ENCODE measurements at regions not wholly inside any gene's neighbourhood (a gene's known extent, or its start where the extent isn't known, plus 50 kb on each side); places are given as distances from the start of the nearest gene placed in this dataset.

DNA sequence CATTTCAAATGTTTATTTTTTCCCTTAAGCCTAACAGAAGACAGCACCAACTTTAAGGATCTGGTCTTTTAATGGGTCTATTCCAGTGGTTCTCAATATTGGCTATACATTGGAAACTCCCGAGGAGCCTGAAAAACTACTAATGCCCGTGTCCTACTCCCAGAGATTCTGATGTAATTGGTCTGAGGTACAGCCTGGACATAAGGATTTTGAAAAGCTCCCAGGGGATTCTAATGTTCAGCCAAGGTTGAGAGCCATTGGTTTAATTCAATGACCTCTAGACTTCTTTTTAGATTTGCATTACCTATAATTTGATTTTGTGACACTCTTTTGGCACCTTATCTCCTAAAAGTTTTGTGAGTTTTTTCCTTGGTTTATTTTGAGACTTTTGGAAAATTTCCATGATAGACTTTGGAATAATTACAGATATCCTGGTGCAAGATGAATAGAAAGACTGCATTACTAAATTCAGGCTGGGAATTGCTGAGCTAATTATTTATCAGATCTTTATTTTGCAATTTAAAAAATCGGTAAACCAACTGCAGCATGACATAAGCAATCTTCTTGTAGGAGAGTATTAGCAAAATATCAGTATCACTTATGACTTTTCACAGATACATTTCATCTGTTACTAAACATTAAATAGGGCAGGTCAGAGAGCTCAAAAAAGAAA, 91.5 kb upstream of the ELL2 start:
- H3K9me3 ChIP-seq (ENCODE audit: control insufficient read depth, insufficient read depth, low read depth, low read length), result no peaks in the 10 kb centered on the region
- ChIA-PET POLR2A (no interaction called here), CTCF (interaction anchor here (0.5 to 1.2 kb wide), 3 partner anchors 96 to 490 kb away, joined by 3 read pairs; no protein-coding TSS in a partner anchor)
- H3K4me1 ChIP-seq (ENCODE audit: control insufficient read depth, insufficient read depth, low read length), result no peaks in the 10 kb centered on the region
- H3K36me3 ChIP-seq (ENCODE audit: control insufficient read depth in 2 of 2, insufficient read depth in 1 of 2, low read length in 2 of 2), result no peaks in the 10 kb centered on the region
- H3K4me3 ChIP-seq (ENCODE audit: low read depth, low read length), result no peak overlapping the region
- no peak overlapping the region for H3K27ac ChIP-seq (ENCODE audit: extremely low read depth, low read depth, low read length)
- no peak for TF ChIP-seq HOXC10 (CRISPR knock-in tag; IDR thresholded peaks at IDR 0.05)

DNA sequence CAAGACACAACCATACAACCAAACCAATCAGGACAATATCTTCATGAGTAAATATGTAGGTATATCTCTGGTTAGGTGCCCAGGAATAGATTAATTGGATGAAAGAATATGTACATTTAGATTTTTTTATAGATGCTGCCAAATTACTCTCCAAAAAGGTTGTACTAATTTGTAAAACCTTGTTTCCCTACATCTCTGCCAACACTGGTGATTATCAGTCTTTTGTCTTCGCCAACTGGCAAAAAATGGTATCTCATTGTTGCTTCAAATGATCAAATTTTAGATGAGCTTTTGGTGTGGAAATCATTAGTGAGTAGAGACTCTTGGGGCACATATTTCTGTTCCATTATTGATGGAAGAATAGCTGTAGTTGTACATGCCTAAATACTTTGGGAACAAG, 90.7 kb upstream of the ELL2 start:
- ChIA-PET POLR2A (no interaction called here), CTCF (interaction anchor here (0.6 to 1.2 kb wide), 2 partner anchors 95 to 203 kb away, joined by 3 to 4 read pairs; no protein-coding TSS in a partner anchor)
- no peaks in the 10 kb centered on the region for H3K4me1 ChIP-seq (ENCODE audit: control insufficient read depth, insufficient read depth, low read length)
- no peak overlapping the region for H3K4me3 ChIP-seq (ENCODE audit: low read depth, low read length)
- H3K27ac ChIP-seq (ENCODE audit: extremely low read depth, low read depth, low read length), result no peak overlapping the region
- TF ChIP-seq ZNF184 (tag by site-specific recombination; IDR thresholded peaks at IDR 0.05) (peak; percentile 93), ZNF366 (tag by site-specific recombination; conservative IDR thresholded peaks at IDR 0.05) (no peak), FEZF1 (tag by site-specific recombination; IDR thresholded peaks at IDR 0.05) (no peak), ZNF610 (tag by site-specific recombination; IDR thresholded peaks at IDR 0.05; ENCODE audit: borderline replicate concordance) (no peak), ZNF157 (tag by site-specific recombination; IDR thresholded peaks at IDR 0.05) (no peak)
- no peaks in the 10 kb centered on the region for H3K36me3 ChIP-seq (ENCODE audit: control insufficient read depth in 2 of 2, insufficient read depth in 1 of 2, low read length in 2 of 2)
- H3K9me3 ChIP-seq (ENCODE audit: control insufficient read depth, insufficient read depth, low read depth, low read length), result no peaks in the 10 kb centered on the region

DNA sequence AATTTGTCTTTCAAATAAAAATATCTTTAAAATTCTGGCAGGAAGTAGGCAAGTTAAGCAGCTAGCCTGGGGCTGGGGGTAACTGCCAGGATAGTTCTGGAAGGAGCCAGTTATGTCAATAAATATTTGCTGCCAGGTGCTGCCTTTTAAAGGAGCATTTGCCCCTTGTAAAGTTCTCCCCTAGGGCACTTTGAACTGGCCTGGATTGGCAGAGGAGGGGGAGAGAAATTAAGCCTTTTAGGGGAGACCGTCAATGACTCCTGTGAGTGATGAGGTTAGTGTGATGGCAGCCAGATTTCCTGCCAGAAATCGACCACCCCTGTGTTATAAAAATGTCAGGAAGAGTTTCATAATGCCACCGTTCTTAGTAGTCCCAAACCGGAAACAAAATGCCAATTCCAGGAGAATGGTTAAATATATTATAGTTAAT, 89.8 kb upstream of the ELL2 start:
- no peak overlapping the region for H3K27ac ChIP-seq (ENCODE audit: extremely low read depth, low read depth, low read length)
- TF ChIP-seq TCF7L2 (IDR thresholded peaks at IDR 0.05; ENCODE audit: borderline replicate concordance, low read depth, low read length), result no peak
- no peak for TF ChIP-seq ZNF585B (tag by site-specific recombination; IDR thresholded peaks at IDR 0.05)
- TF ChIP-seq ZFP69B (tag by site-specific recombination; IDR thresholded peaks at IDR 0.05), result no peak
- no peak for TF ChIP-seq ZNF501 (tag by site-specific recombination; IDR thresholded peaks at IDR 0.05)
- TF ChIP-seq ZNF555 (tag by site-specific recombination; conservative IDR thresholded peaks at IDR 0.05), result no peak
- TF ChIP-seq ZSCAN4 (tag by site-specific recombination; IDR thresholded peaks at IDR 0.05), result no peak
- TF ChIP-seq ZSCAN16 (tag by site-specific recombination; IDR thresholded peaks at IDR 0.05), result no peak
- no peak for TF ChIP-seq GLI2 (tag by site-specific recombination; IDR thresholded peaks at IDR 0.05; ENCODE audit: borderline replicate concordance, low read depth)
- no peak for TF ChIP-seq ZNF571 (tag by site-specific recombination; IDR thresholded peaks at IDR 0.05)
- no peak for TF ChIP-seq ZSCAN23 (tag by site-specific recombination; IDR thresholded peaks at IDR 0.05)
- TF ChIP-seq ZNF362 (tag by site-specific recombination; IDR thresholded peaks at IDR 0.05), result no peak
- TF ChIP-seq ZNF660 (tag by site-specific recombination; IDR thresholded peaks at IDR 0.05), result no peak
- no peak for TF ChIP-seq KLF9 (tag by site-specific recombination; IDR thresholded peaks at IDR 0.05; ENCODE audit: low read depth)
- TF ChIP-seq OVOL3 (tag by site-specific recombination; IDR thresholded peaks at IDR 0.05), result no peak
- TF ChIP-seq ZNF548 (tag by site-specific recombination; IDR thresholded peaks at IDR 0.05), result no peak
- no peaks in the 10 kb centered on the region for H3K36me3 ChIP-seq (ENCODE audit: control insufficient read depth in 2 of 2, insufficient read depth in 1 of 2, low read length in 2 of 2)
- no peaks in the 10 kb centered on the region for H3K4me1 ChIP-seq (ENCODE audit: control insufficient read depth, insufficient read depth, low read length)
- no peak overlapping the region for H3K4me3 ChIP-seq (ENCODE audit: low read depth, low read length)
- no peaks in the 10 kb centered on the region for H3K9me3 ChIP-seq (ENCODE audit: control insufficient read depth, insufficient read depth, low read depth, low read length)
- ChIA-PET CTCF (interaction anchor here (0.6 kb wide), 1 partner anchor 202 kb away, joined by 4 read pairs; no protein-coding TSS in a partner anchor), POLR2A (no interaction called here)
